ENCODE measurements at regions not wholly inside any gene's neighbourhood (a gene's known extent, or its start where the extent isn't known, plus 50 kb on each side); places are given as distances from the start of the nearest gene placed in this dataset.
"Not testable (repeated sequence)": the region's sequence is repeated elsewhere in the genome, so short reads cannot be mapped to it uniquely, and the experiment has no call there.

DNA sequence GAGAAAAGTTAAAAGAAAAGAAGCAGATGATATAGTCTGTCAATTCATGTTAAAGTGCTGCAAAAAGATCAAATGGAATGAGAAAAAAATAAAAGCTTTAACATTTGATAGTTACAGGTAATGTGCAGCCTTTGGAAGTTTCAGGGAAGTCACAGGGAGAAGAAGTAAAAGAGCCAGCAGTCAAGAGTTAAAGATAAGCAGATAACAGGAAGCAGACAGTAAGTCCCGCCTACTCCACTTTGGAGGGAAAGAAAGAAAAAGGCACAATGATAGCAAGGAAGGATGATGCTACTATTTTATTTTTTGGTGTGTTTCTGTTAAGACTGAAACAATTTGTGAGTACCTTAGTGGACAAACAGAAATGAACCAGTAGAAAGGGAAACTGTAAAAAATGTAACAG is 111.1 kb upstream of the KRR1 start:
- Mint-ChIP-seq H3K4me1 (no peaks in the 10 kb centered on the region), H3K4me3 (no peak overlapping the region), H3K9me3 (peaks cover 4 to 6% of the 10 kb centered on the region in 2 donors), H3K36me3 (peaks cover 2 to 3% of the 10 kb centered on the region in 2 donors), H3K27me3 (peaks cover 0 to 4% of the 10 kb centered on the region in 2 donors), H3K27ac (no peak overlapping the region)
- no peak for DNase-seq
- no peak for ATAC-seq (replicated peaks)

DNA sequence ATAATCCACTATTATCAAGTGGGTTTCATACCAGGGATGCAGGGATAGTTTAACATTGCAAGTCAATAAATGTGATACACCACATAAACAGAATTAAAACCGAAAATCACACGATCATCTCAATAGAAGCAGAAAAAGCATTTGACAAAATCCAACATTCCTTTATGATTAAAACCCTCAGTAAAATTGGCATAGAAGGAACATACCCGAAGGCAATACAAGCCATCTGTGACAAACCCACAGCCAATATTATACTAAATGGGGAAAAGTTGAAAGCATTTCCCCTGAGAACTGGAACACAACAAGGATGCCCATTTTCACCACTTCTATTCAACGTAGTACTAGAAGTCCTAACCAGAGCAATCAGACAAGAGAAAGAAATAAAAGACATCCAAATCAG is 103.0 kb upstream of the KRR1 start:
- not testable (repeated sequence) for H3K4me3 Mint-ChIP-seq; DNase-seq; H3K27ac Mint-ChIP-seq; H3K36me3 Mint-ChIP-seq; H3K4me1 Mint-ChIP-seq; ATAC-seq (replicated peaks)
- peaks cover 6 to 18% of the 10 kb centered on the region in 2 donors for H3K9me3 Mint-ChIP-seq
- H3K27me3 Mint-ChIP-seq = peaks cover 15 to 32% of the 10 kb centered on the region in 2 donors

DNA sequence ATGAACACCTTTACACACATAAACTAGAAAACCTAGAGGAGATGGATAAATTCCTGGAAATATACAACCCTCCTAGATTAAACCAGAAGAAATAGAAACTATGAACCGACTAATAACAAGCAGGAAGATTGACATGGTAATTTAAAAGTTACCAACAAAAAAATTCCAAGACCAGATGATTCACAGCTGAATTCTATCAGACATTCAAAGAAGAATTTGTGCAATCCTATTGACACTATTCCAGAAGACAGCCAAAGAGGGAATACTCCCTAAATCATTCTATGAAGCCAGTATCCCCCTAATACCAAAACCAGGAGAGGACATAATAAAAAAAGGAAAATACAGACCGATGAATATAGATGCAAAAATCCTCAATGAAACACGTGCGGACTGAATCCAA is 102.6 kb upstream of the KRR1 start:
- DNase-seq = no peak
- H3K4me3 Mint-ChIP-seq = no peak overlapping the region

DNA sequence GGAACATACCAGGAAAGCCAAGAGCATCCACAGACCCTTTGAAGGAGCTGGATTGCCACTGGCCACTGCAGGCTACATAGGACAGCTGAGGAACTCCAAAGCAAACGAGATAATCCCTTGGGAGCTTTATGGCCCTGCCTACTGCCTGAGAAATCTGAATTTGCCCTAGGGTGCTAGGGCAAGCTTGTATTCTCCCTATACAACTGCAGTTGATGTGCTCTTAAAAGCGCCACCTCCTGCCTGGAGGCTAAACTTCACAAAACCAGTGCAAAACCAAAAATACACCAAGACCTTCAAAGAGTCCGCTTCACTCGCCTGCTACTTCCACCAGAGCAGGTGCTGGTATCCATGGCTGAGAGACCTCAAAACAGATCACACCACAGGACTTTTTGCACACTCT is 99.6 kb upstream of the KRR1 start:
- peaks cover 14 to 22% of the 10 kb centered on the region in 2 donors for H3K27me3 Mint-ChIP-seq
- no peak overlapping the region for H3K4me3 Mint-ChIP-seq
- no peaks in the 10 kb centered on the region for H3K36me3 Mint-ChIP-seq
- H3K4me1 Mint-ChIP-seq = no peaks in the 10 kb centered on the region
- no peak overlapping the region for H3K27ac Mint-ChIP-seq
- DNase-seq (no peak), ATAC-seq (replicated peaks) (no peak)
- H3K9me3 Mint-ChIP-seq = peaks cover 0 to 11% of the 10 kb centered on the region in 2 donors

More for the DNA sequence above, 102.6 kb upstream of the KRR1 start:
- Mint-ChIP-seq H3K4me1 (no peaks in the 10 kb centered on the region), H3K9me3 (peaks cover 2 to 15% of the 10 kb centered on the region in 2 donors), H3K27ac (no peak overlapping the region), H3K36me3 (no peaks in the 10 kb centered on the region), H3K27me3 (peaks cover 15 to 29% of the 10 kb centered on the region in 2 donors)
- no peak for ATAC-seq (replicated peaks)

DNA sequence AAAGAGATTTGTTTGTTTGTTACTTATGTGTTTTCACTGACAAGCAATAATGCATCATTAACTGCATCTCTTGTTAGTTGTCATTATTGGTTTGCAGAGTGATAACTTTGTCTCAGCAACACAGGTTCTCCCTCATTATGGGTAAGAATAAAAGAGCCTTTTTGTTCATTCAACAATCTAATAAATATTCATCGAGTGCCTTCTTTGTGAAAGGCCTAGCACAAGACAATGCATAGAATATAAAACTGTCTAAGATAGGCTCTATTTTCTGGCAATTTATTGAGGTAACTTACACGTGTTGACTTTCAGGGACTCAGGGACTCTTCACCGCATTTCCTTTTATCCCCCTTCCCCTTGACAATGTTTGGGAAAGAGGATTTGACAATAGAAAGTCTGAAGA is 95.5 kb upstream of the KRR1 start:
- Mint-ChIP-seq H3K4me3 (no peak overlapping the region), H3K27me3 (peaks cover 4% of the 10 kb centered on the region in 2 donors), H3K36me3 (no peaks in the 10 kb centered on the region), H3K9me3 (no peaks in the 10 kb centered on the region), H3K27ac (no peak overlapping the region), H3K4me1 (no peaks in the 10 kb centered on the region)
- no peak for ATAC-seq (replicated peaks)
- DNase-seq = no peak

DNA sequence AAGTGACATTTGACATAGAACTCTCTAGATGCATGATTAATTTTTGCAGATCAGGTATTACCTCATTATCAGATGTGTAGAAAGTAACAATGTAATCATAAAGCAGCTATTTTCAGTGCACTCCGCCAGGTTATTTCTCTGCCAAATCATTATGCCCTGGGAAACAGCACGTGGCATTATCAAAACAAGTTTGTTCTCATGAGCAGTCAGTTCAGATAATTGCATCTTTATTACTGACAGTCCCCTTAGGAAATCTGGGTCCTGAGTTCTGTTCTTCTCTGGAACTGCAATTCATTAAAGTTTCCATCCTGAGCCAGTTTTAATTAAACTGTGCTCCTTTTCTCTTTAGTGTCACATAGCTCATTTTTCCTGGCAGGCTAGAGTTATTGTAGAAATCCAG is 94.7 kb upstream of the KRR1 start:
- H3K4me3 Mint-ChIP-seq = no peak overlapping the region
- DNase-seq (no peak), ATAC-seq (replicated peaks) (no peak)
- no peaks in the 10 kb centered on the region for H3K36me3 Mint-ChIP-seq
- no peak overlapping the region for H3K27ac Mint-ChIP-seq
- H3K4me1 Mint-ChIP-seq = no peaks in the 10 kb centered on the region
- no peaks in the 10 kb centered on the region for H3K9me3 Mint-ChIP-seq
- peaks cover under 1 to 4% of the 10 kb centered on the region in 2 donors for H3K27me3 Mint-ChIP-seq

DNA sequence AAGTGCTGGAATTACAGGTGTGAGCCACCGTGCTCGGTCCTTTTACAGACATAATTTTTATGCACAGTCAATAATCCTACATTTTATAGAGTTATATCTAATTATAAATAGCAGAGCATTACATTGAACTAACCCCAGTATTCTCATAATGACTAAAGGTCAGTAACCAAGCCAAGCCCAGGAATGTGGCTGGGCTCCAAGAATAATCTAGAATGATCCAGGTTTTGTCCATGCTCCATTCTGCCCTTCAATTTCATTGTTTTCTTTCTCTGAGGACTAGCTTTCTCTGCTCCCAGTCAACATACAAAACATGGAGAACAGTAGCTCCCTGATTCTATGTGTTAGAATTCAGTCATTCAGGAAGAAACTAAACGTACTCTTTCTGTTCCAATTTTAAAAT is 92.1 kb upstream of the KRR1 start:
- Mint-ChIP-seq H3K4me1 (no peaks in the 10 kb centered on the region), H3K9me3 (no peaks in the 10 kb centered on the region), H3K27me3 (peaks cover 0 to 4% of the 10 kb centered on the region in 2 donors), H3K27ac (no peak overlapping the region), H3K4me3 (no peak overlapping the region), H3K36me3 (no peaks in the 10 kb centered on the region)
- ATAC-seq (replicated peaks) (no peak), DNase-seq (no peak)

DNA sequence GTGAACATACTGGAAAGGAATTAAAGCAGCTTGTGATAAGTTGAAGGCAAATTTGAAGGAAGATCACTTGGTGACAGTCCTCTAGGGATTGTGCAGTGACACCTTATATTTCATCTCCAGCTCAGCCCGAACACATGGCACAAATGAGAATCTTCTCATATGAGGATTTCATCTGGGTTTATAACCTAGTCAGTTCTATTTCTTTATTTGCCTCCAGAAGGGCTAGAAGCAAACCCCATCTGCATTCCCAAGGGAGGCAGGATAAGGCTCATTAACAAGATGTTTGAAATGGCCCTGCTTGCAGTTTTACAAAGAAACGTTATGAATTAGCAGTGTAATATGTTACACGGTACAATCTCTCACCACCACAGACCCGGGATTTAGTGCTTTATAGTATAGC is 90.7 kb upstream of the KRR1 start:
- no peaks in the 10 kb centered on the region for H3K4me1 Mint-ChIP-seq

DNA sequence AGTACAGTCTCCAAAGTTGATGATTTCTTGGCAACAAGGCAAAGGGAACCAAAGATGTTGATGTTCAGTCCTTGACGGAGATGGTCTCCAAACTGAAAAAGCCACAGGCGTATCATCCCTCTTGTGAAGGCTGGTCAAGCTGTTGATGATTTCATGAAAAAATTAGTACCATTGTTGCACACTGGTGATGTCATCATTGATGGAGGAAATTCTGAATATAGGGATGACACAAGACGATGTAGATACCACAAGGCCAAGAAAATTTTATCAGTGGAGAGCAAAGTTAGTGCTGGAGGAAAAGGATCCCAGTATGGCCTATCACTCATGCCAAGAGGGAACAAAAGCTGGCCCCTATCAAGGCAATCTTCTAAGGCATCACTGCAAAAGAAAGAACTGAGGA is 88.7 kb upstream of the KRR1 start:
- no peaks in the 10 kb centered on the region for H3K4me1 Mint-ChIP-seq
- H3K9me3 Mint-ChIP-seq = no peaks in the 10 kb centered on the region
- DNase-seq = no peak
- ATAC-seq (replicated peaks) = no peak
- H3K27me3 Mint-ChIP-seq = peaks cover 0 to 4% of the 10 kb centered on the region in 2 donors
- H3K36me3 Mint-ChIP-seq = no peaks in the 10 kb centered on the region
- no peak overlapping the region for H3K27ac Mint-ChIP-seq
- no peak overlapping the region for H3K4me3 Mint-ChIP-seq

More for the DNA sequence above, 90.7 kb upstream of the KRR1 start:
- H3K9me3 Mint-ChIP-seq = no peaks in the 10 kb centered on the region
- no peak overlapping the region for H3K27ac Mint-ChIP-seq
- H3K4me3 Mint-ChIP-seq = no peak overlapping the region
- DNase-seq (no peak), ATAC-seq (replicated peaks) (no peak)
- H3K36me3 Mint-ChIP-seq = no peaks in the 10 kb centered on the region
- H3K27me3 Mint-ChIP-seq = no peaks in the 10 kb centered on the region

DNA sequence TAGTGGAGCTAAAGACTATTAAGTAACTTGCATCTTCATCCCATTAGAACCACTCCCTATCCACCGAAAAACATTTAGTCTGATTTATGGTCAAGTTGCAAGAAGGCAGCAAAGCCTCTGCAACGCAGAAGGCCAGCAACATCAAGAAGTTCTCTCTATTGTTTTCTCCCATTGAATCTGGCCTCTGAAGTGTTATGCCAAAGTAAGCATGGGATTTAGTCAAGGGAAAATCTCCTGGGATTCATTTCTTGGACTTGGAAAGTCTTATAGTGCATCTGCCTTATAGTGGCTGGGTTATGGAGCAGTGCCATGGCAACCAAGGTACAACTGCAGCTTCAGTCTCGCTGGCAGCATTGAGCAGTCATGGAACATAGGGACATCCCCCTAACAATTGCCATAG is 87.7 kb upstream of the KRR1 start:
- Mint-ChIP-seq H3K27me3 (peaks cover 0 to 4% of the 10 kb centered on the region in 2 donors), H3K36me3 (no peaks in the 10 kb centered on the region), H3K4me1 (no peaks in the 10 kb centered on the region), H3K4me3 (no peak overlapping the region), H3K27ac (no peak overlapping the region), H3K9me3 (no peaks in the 10 kb centered on the region)
- ATAC-seq (replicated peaks) (no peak), DNase-seq (no peak)

DNA sequence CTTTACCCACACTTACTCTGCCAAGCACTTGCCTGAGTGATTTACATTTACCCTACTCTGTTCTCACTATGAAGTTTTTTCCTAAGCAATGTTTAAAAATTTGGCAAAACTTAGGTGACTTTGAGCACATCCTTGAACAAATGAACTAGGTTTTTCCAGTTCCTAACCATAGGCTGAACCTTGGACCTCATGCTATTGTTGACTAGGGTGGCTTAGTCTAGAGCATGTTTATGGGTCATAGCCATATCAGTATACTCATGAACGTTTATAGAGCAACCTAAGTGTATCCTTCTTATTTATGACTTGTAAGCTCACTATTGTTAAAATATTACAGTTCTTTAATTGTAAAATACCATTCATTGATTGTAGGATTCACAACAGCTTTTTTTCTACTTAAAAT is 85.0 kb upstream of the KRR1 start:
- H3K27ac Mint-ChIP-seq = no peak overlapping the region
- H3K4me1 Mint-ChIP-seq = no peaks in the 10 kb centered on the region
- ATAC-seq (replicated peaks) (no peak), DNase-seq (no peak)
- no peaks in the 10 kb centered on the region for H3K36me3 Mint-ChIP-seq
- H3K4me3 Mint-ChIP-seq = no peak overlapping the region
- H3K9me3 Mint-ChIP-seq = no peaks in the 10 kb centered on the region
- H3K27me3 Mint-ChIP-seq = peaks cover 5 to 10% of the 10 kb centered on the region in 2 donors

DNA sequence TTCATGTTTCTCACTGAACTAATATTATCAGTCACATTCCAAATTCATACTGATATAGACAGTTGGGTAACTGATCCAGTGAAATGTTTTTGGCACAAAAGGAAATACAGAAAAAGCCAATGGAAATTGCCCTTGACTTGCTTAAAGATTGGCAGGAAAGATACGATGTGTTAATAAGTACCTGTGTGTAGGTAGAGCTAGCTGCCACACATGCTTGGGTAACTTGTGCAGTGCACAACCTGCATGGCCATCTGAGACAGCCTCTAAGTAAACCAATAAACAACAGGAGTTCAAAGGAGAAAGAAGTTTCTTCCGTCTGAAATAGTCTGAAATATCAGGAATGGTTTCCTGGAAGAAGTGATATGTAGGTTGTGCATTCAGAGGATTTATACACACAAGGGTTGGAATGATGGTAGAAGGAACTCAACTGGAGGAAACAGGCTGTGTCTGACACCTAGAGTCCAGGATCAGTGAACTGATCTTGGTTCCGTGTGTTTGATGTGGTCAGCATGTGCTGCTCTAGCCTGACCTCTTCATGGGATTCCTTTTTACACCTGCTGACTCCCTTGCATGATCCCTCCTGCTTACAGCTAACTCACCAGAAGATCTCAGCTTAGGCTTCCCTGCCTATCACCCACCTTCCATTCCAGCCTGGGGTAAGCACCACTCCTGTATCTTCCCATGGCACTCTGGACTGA is 81.4 kb upstream of the KRR1 start:
- no peaks in the 10 kb centered on the region for H3K36me3 Mint-ChIP-seq
- no peak for DNase-seq
- H3K9me3 Mint-ChIP-seq = no peaks in the 10 kb centered on the region
- H3K27me3 Mint-ChIP-seq = peaks cover 17 to 23% of the 10 kb centered on the region in 2 donors
- no peak overlapping the region for H3K4me3 Mint-ChIP-seq
- no peak for ATAC-seq (replicated peaks)
- H3K4me1 Mint-ChIP-seq = no peaks in the 10 kb centered on the region
- H3K27ac Mint-ChIP-seq = no peak overlapping the region

DNA sequence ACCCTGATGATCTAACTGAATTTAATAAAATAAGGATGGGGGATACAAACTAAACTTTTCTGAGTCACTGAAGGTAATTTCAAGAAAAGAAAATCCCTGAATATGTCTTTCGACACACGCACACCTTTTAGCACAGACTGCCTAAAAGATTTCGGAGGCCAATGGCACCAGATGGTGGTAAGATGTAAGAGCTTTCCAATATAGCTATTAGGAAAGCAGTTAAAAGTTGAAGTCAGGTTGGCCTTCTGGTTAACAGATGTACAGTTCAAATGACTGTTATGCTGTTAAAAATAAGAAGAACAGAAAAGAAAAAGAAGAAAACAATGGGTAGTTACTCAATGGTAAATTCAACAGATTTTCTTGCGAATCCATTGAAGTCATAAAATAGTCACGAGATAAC is 80.7 kb upstream of the KRR1 start:
- Mint-ChIP-seq H3K4me3 (no peak overlapping the region), H3K9me3 (no peaks in the 10 kb centered on the region), H3K4me1 (no peaks in the 10 kb centered on the region), H3K27me3 (peaks cover 17 to 23% of the 10 kb centered on the region in 2 donors), H3K27ac (no peak overlapping the region), H3K36me3 (no peaks in the 10 kb centered on the region)
- no peak for DNase-seq
- ATAC-seq (replicated peaks) = no peak

DNA sequence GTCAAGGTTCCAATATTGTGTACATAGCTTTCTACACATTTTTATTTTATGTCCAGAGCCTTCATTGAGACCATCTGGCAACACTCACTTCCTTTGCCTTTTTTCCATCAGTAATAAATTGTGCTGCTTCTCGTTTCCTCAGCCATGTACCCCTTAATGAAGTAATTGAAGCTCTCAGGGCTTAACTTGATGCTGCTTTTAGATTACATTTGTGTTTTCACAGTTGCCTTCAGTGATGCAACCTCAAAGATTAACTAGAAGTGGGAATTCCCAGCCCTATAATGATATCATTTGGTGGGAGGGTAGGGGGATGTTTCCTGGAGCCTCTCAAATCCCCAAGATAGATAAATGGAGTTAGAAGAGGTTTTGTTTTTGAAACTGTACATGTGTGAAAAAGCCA is 80.2 kb upstream of the KRR1 start:
- H3K4me1 Mint-ChIP-seq = no peaks in the 10 kb centered on the region
- no peaks in the 10 kb centered on the region for H3K9me3 Mint-ChIP-seq
- peaks cover 17 to 23% of the 10 kb centered on the region in 2 donors for H3K27me3 Mint-ChIP-seq
- no peaks in the 10 kb centered on the region for H3K36me3 Mint-ChIP-seq
- DNase-seq (no peak), ATAC-seq (replicated peaks) (no peak)
- no peak overlapping the region for H3K27ac Mint-ChIP-seq
- no peak overlapping the region for H3K4me3 Mint-ChIP-seq

DNA sequence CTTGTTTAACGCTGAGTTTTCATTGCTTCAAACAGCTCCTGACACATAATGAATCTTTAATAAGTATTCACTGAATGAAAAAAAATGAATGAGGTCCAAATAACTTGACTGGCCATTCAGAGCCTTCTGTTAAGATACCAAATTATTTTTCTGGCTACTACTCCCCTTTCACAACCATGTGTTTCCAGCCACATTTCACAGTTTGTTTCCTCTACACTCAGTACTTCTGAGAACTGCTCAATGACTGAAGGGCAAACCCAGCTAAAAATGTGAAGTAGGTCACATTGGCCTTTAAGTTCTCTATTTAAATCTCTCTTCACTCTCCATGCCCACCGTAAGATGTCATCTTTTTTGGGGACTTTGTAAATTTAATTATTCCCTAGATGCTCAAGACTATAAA is 78.4 kb upstream of the KRR1 start:
- Mint-ChIP-seq H3K9me3 (no peaks in the 10 kb centered on the region), H3K4me1 (no peaks in the 10 kb centered on the region), H3K27ac (no peak overlapping the region), H3K27me3 (peaks cover 17 to 19% of the 10 kb centered on the region in 2 donors), H3K36me3 (no peaks in the 10 kb centered on the region), H3K4me3 (no peak overlapping the region)
- DNase-seq = no peak
- no peak for ATAC-seq (replicated peaks)

All from stimulated activated naive B cell treated with anti-CD40 and anti-IgM and Interleukin-4, amounts not matched to agents 10 μg/mL and 1 μg/mL and 100 μg/mL, for 72 hours (primary cell).